Esophagus squamous epithelium (tissue), 5 donors: ENCODE measurements at regions not wholly inside any gene's neighbourhood (a gene's known extent, or its start where the extent isn't known, plus 50 kb on each side); places are given as distances from the start of the nearest gene placed in this dataset.

Experiments used
- DNase-seq: peaks from one replicate; lab custom pipeline; 2025; lab: John Stamatoyannopoulos, UW
- H3K27ac ChIP-seq, 4 donors: fragments of 200-600 bp; sonication (generic); one replicate each; pipeline ENCODE4 v1.5.1; 2016 to 2019; ENCODE audit warnings: mild to moderate bottlenecking in 1 of 4
- H3K27me3 ChIP-seq, 4 donors: fragments of 200-600 bp; sonication (generic); 1 replicate in 3 of 4; 2 replicates in 1 of 4; pipeline versions ENCODE4 v1.5.1 to v1.6.0; 2017 to 2021; ENCODE audit warnings: antibody characterized with exemption in 1 of 4
- H3K36me3 ChIP-seq, 3 donors: fragments of 200-600 bp; sonication (generic); one replicate each; pipeline ENCODE4 v1.5.1; 2016 to 2019
- H3K4me1 ChIP-seq, 3 donors: fragments of 200-600 bp; sonication (generic); one replicate each; pipeline ENCODE4 v1.5.1; 2017 to 2019
- H3K4me3 ChIP-seq, 4 donors: fragments of 200-600 bp; sonication (generic); 1 replicate in 3 of 4; 2 replicates in 1 of 4; pipeline ENCODE4 v1.5.1; 2016 to 2019; ENCODE audit warnings: mild to moderate bottlenecking in 2 of 4, moderate library complexity in 1 of 4
- H3K9me3 ChIP-seq, 3 donors: fragments of 200-600 bp; sonication (generic); one replicate each; pipeline ENCODE4 v1.5.1; 2016 to 2019
- CTCF ChIP-seq, 6 experiments: fragments of 450-650 bp in 4 of 6; fragments of 200-600 bp in 2 of 6; sonication (generic) in 2 of 6; IDR thresholded peaks; one replicate each; pipeline ENCODE4 v1.5.1; 2016 to 2019; ENCODE audit warnings: antibody characterized with exemption in 6 of 6, mild to moderate bottlenecking in 4 of 6, moderate library complexity in 4 of 6
- POLR2A ChIP-seq, 4 donors: fragments of 450-650 bp; IDR thresholded peaks; one replicate each; pipeline ENCODE4 v1.6.1; 2017; ENCODE audit warnings: antibody characterized with exemption in 4 of 4, mild to moderate bottlenecking in 4 of 4, moderate library complexity in 3 of 4
- whole genome bisulfite sequencing, 2 donors: methylation state at CpG; one replicate each; pipeline ENCODE4 v1.1.5; 2018; 5-methylcytosine and 5-hydroxymethylcytosine counted together
- intact Hi-C: fragments of 100-400 bp; cut with DNase I; formaldehyde crosslinking; loops from one replicate; pipeline ENCODE4 v1.15.0; 2022
- donor health status: DM: yes; HTN: yes; CAD: no.

GRCh38 chr2:213227458-213227857 lies 56.8 kb upstream of the SPAG16 start:
- H3K4me3 ChIP-seq: no peak overlapping the region

GRCh38 chr2:213228638-213229037 lies 55.6 kb upstream of the SPAG16 start:
- WGBS, 2 donors: 89 to 100% methylated on average over 1 of the region's 1 CpG
- H3K9me3 ChIP-seq: no peaks in the 10 kb centered on the region
- H3K4me3 ChIP-seq: no peak overlapping the region
- no peak overlapping the region for H3K27ac ChIP-seq
- no peaks in the 10 kb centered on the region for H3K36me3 ChIP-seq
- intact Hi-C loops: no loop called here
- no peak for DNase-seq
- H3K4me1 ChIP-seq: peaks cover 0 to 24% (median 0%) of the 10 kb centered on the region in 3 donors
- no peaks in the 10 kb centered on the region for H3K27me3 ChIP-seq
- TF ChIP-seq CTCF (IDR thresholded peaks at IDR 0.05) (no peak), POLR2A (IDR thresholded peaks at IDR 0.05) (no peak)

More at GRCh38 chr2:213227458-213227857, 56.8 kb upstream of the SPAG16 start:
- Histone ChIP-seq H3K9me3 (no peaks in the 10 kb centered on the region), H3K4me1 (peaks cover 0 to 24% (median 0%) of the 10 kb centered on the region in 3 donors), H3K27ac (peak overlapping the region in 1 of 4 donors; percentile 38), H3K36me3 (no peaks in the 10 kb centered on the region), H3K27me3 (no peaks in the 10 kb centered on the region)
- intact Hi-C loops: no loop called here
- no peak for DNase-seq
- TF ChIP-seq CTCF (IDR thresholded peaks at IDR 0.05) (no peak), POLR2A (IDR thresholded peaks at IDR 0.05) (no peak)

GRCh38 chr2:213229814-213230213 lies 54.5 kb upstream of the SPAG16 start:
- intact Hi-C loops: no loop called here
- no peak overlapping the region for H3K27ac ChIP-seq
- H3K36me3 ChIP-seq: no peaks in the 10 kb centered on the region
- no peaks in the 10 kb centered on the region for H3K9me3 ChIP-seq
- no peak overlapping the region for H3K4me3 ChIP-seq
- H3K27me3 ChIP-seq: no peaks in the 10 kb centered on the region
- WGBS, 2 donors: 43 to 62% methylated on average over 8 of the region's 8 CpGs
- TF ChIP-seq CTCF (IDR thresholded peaks at IDR 0.05) (no peak), POLR2A (IDR thresholded peaks at IDR 0.05) (no peak)
- H3K4me1 ChIP-seq: peaks cover 0 to 16% (median 0%) of the 10 kb centered on the region in 3 donors
- no peak for DNase-seq

- no peaks in the 10 kb centered on the region for H3K9me3 ChIP-seq
- no peaks in the 10 kb centered on the region for H3K27me3 ChIP-seq
- no peak overlapping the region for H3K27ac ChIP-seq
- 75 to 90% methylated on average over 1 of the region's 1 CpG for WGBS, 2 donors
- H3K4me3 ChIP-seq: no peak overlapping the region
- DNase-seq: no peak
- peaks cover 0 to 10% (median 0%) of the 10 kb centered on the region in 3 donors for H3K4me1 ChIP-seq
- H3K36me3 ChIP-seq: no peaks in the 10 kb centered on the region
- TF ChIP-seq CTCF (IDR thresholded peaks at IDR 0.05): no peak
- no peak for TF ChIP-seq POLR2A (IDR thresholded peaks at IDR 0.05)
- intact Hi-C loops: no loop called here
These were observed 52.3 kb upstream of the SPAG16 start for GRCh38 chr2:213231966-213232365.

- 29 to 75% methylated on average over 8 of the region's 8 CpGs for WGBS, 2 donors
- H3K4me1 ChIP-seq: peaks cover 0 to 3% (median 0%) of the 10 kb centered on the region in 3 donors
- H3K9me3 ChIP-seq: no peaks in the 10 kb centered on the region
- no peak overlapping the region for H3K4me3 ChIP-seq
- intact Hi-C loops: no loop called here
- no peaks in the 10 kb centered on the region for H3K27me3 ChIP-seq
- H3K36me3 ChIP-seq: no peaks in the 10 kb centered on the region
- DNase-seq: no peak
- no peak overlapping the region for H3K27ac ChIP-seq
- no peak for TF ChIP-seq CTCF (IDR thresholded peaks at IDR 0.05)
- no peak for TF ChIP-seq POLR2A (IDR thresholded peaks at IDR 0.05)
These were observed 51.4 kb upstream of the SPAG16 start for GRCh38 chr2:213232649-213233437.
